OCI-LY1 (cell line): ENCODE measurements at regions not wholly inside any gene's neighbourhood (a gene's known extent, or its start where the extent isn't known, plus 50 kb on each side); places are given as distances from the start of the nearest gene placed in this dataset.

Source experiments
- H2AFZ ChIP-seq: fragments of 200-600 bp; sonication (generic), shearing (Covaris generic); 2 replicates; pipeline ENCODE4 v1.6.0; 2014; ENCODE audit warnings: antibody characterized with exemption, mild to moderate bottlenecking, low read length
- H3F3A ChIP-seq: fragments of 200-600 bp; sonication (generic), shearing (Covaris generic); 2 replicates; pipeline ENCODE4 v1.6.0; 2014; ENCODE audit warnings: mild to moderate bottlenecking, antibody characterized with exemption, low read length, moderate library complexity; ENCODE audit not compliant: insufficient read depth
- H3K27ac ChIP-seq: fragments of 200-600 bp; sonication (generic); 2 replicates; pipeline ENCODE4 v1.5.1; 2014; ENCODE audit warnings: low read length, mixed run types, mild to moderate bottlenecking, low read depth; ENCODE audit not compliant: poor library complexity, severe bottlenecking
- H3K27me3 ChIP-seq: fragments of 200-600 bp; sonication (generic); 2 replicates; pipeline ENCODE4 v1.6.0; 2014; ENCODE audit warnings: antibody characterized with exemption, mild to moderate bottlenecking, low read length, moderate library complexity; ENCODE audit not compliant: insufficient read depth
- H3K36me3 ChIP-seq: fragments of 200-600 bp; sonication (generic); 2 replicates; pipeline ENCODE4 v1.6.1; 2014; ENCODE audit warnings: mild to moderate bottlenecking, antibody characterized with exemption, low read length, moderate library complexity, mixed read lengths; ENCODE audit not compliant: insufficient read depth
- H3K4me1 ChIP-seq: fragments of 200-600 bp; sonication (generic); 2 replicates; pipeline ENCODE4 v1.5.1; 2014; ENCODE audit warnings: mild to moderate bottlenecking, low read length, moderate library complexity; ENCODE audit not compliant: insufficient read depth, severe bottlenecking
- H3K4me2 ChIP-seq: fragments of 200-600 bp; sonication (generic), shearing (Covaris generic); 2 replicates; pipeline ENCODE4 v1.6.1; 2014; ENCODE audit warnings: low read length
- H3K4me3 ChIP-seq: fragments of 200-600 bp; sonication (generic); 2 replicates; pipeline ENCODE4 v1.5.1; 2014; ENCODE audit warnings: low read length, low read depth, mild to moderate bottlenecking, mixed read lengths; ENCODE audit not compliant: poor library complexity, severe bottlenecking
- H3K79me2 ChIP-seq: fragments of 200-600 bp; shearing (Covaris generic); 2 replicates; pipeline ENCODE4 v1.6.1; 2016; ENCODE audit warnings: mixed run types, low read length, mixed read lengths; ENCODE audit not compliant: insufficient read depth
- H3K9ac ChIP-seq: fragments of 200-600 bp; sonication (generic), shearing (Covaris generic); 2 replicates; pipeline ENCODE4 v1.6.1; 2014; ENCODE audit warnings: mild to moderate bottlenecking, low read length, mixed read lengths
- H3K9me2 ChIP-seq: fragments of 200-600 bp; sonication (generic), shearing (Covaris generic); 2 replicates; pipeline ENCODE4 v1.6.1; 2014; ENCODE audit warnings: low read depth, mild to moderate bottlenecking, low read length, mixed read lengths
- H3K9me3 ChIP-seq: fragments of 200-600 bp; shearing (Covaris generic); 2 replicates; pipeline ENCODE4 v1.6.1; 2014; ENCODE audit warnings: low read length, mixed read lengths
- H4K20me1 ChIP-seq: fragments of 200-600 bp; sonication (generic), shearing (Covaris generic); 2 replicates; pipeline ENCODE4 v1.6.0; 2016; ENCODE audit warnings: mild to moderate bottlenecking, low read length; ENCODE audit not compliant: insufficient read depth
- CTCF ChIP-seq: fragments of 200-600 bp; sonication (generic), shearing (Covaris generic); IDR thresholded peaks from 2 replicates; pipeline ENCODE4 v1.5.1; 2017; ENCODE audit warnings: mild to moderate bottlenecking, antibody characterized with exemption, low read length, moderate library complexity, mixed read lengths
- EZH2 ChIP-seq: fragments of 200-600 bp; sonication (generic), shearing (Covaris generic); IDR thresholded peaks from 2 replicates; pipeline ENCODE4 v1.8.0; 2017; ENCODE audit warnings: borderline replicate concordance, mixed run types, mild to moderate bottlenecking, antibody characterized with exemption, low read length, moderate library complexity, mixed read lengths

DNA sequence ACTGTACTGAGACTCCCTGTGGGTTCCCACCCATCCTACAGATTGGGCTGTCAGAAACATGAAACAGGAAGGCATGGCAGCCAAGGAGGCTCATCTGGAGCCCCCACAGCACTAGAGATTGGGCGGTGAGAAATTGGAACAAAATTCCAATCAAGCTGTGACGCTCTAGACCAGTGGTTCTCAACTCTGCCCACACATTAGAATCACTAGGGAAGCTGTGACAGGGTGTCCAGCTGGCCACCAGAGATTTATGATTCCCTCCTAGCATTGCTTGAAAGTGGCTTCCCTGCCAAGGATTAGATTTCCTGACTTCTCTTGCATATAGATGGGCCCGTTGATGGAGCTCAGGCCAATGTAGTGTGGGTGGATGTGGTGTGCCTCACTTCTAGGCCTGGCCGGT lies 187.5 kb upstream of the ZC3H12A start:
- Histone ChIP-seq H3K36me3 (no peaks in the 10 kb centered on the region), H3K4me1 (peaks cover 37% of the 10 kb centered on the region), H3K4me3 (no peak overlapping the region), H3K9me2 (no peaks in the 10 kb centered on the region), H3F3A (no peaks in the 10 kb centered on the region), H3K9ac (no peak overlapping the region), H4K20me1 (no peaks in the 10 kb centered on the region), H3K27me3 (no peaks in the 10 kb centered on the region), H3K9me3 (peaks cover 7% of the 10 kb centered on the region; the same call in 1 of the 2 replicates), H3K79me2 (no peaks in the 10 kb centered on the region), H2AFZ (no peak overlapping the region), H3K27ac (no peak overlapping the region), H3K4me2 (no peak overlapping the region)
- no peak for TF ChIP-seq EZH2
- no peak for TF ChIP-seq CTCF

- peak overlapping the region; percentile 41 for H3K4me2 ChIP-seq
These were observed 185.5 kb upstream of the ZC3H12A start for GRCh38 chr1:37288900-37289299.

GRCh38 chr1:37290718-37291117 lies 183.7 kb upstream of the ZC3H12A start:
- no peaks in the 10 kb centered on the region for H3K79me2 ChIP-seq
- TF ChIP-seq EZH2 = no peak
- TF ChIP-seq CTCF = no peak
- H3K36me3 ChIP-seq = no peaks in the 10 kb centered on the region
- no peaks in the 10 kb centered on the region for H3K9me3 ChIP-seq
- no peak overlapping the region for H2AFZ ChIP-seq
- peaks cover 63% of the 10 kb centered on the region for H3K4me1 ChIP-seq
- H3K4me2 ChIP-seq = no peak overlapping the region
- peak overlapping the region; percentile 96 for H3K27ac ChIP-seq
- H3F3A ChIP-seq = no peaks in the 10 kb centered on the region
- no peaks in the 10 kb centered on the region for H4K20me1 ChIP-seq
- no peak overlapping the region for H3K4me3 ChIP-seq
- H3K27me3 ChIP-seq = no peaks in the 10 kb centered on the region
- H3K9ac ChIP-seq = 0 out of 2 replicates have a peak overlapping the region, but pooled peaks have one; percentile 8
- H3K9me2 ChIP-seq = no peaks in the 10 kb centered on the region

More at GRCh38 chr1:37288900-37289299, 185.5 kb upstream of the ZC3H12A start:
- peak overlapping the region; percentile 19 for H3K4me3 ChIP-seq
- peaks cover 7% of the 10 kb centered on the region; the same call in 1 of the 2 replicates for H3K9me3 ChIP-seq
- TF ChIP-seq EZH2 = no peak
- no peak for TF ChIP-seq CTCF
- peak overlapping the region; percentile 96 for H3K27ac ChIP-seq
- H3K36me3 ChIP-seq = no peaks in the 10 kb centered on the region
- peaks cover 57% of the 10 kb centered on the region for H3K4me1 ChIP-seq
- H2AFZ ChIP-seq = no peak overlapping the region
- peak overlapping the region; percentile 60 for H3K9ac ChIP-seq
- no peaks in the 10 kb centered on the region for H3K27me3 ChIP-seq
- no peaks in the 10 kb centered on the region for H3K79me2 ChIP-seq
- H3K9me2 ChIP-seq = no peaks in the 10 kb centered on the region
- no peaks in the 10 kb centered on the region for H4K20me1 ChIP-seq
- H3F3A ChIP-seq = no peaks in the 10 kb centered on the region
